HG02870 (cell line): ENCODE measurements at regions not wholly inside any gene's neighbourhood (a gene's known extent, or its start where the extent isn't known, plus 50 kb on each side); places are given as distances from the start of the nearest gene placed in this dataset.

Experiments used
- ATAC-seq: cut with Tn5 transposase; IDR thresholded peaks from one replicate; pipeline ENCODE4 v1.9.1; 2021; ENCODE audit warnings: mild to moderate bottlenecking, moderate library complexity; ENCODE audit not compliant: unreplicated experiment

GRCh38 chr2:156165742-156166141 lies 166.8 kb downstream of the NR4A2 start:
- no peak for ATAC-seq

- no peak for ATAC-seq
Measured at GRCh38 chr2:156164091-156164720, 168.3 kb downstream of the NR4A2 start.

GRCh38 chr2:156158808-156159207 lies 173.7 kb downstream of the NR4A2 start:
- ATAC-seq: no peak

- no peak for ATAC-seq
Measured at GRCh38 chr2:156157670-156158069, 174.9 kb downstream of the NR4A2 start.

- no peak for ATAC-seq
Measured at GRCh38 chr2:156156580-156156979, 175.9 kb downstream of the NR4A2 start.

- no peak for ATAC-seq
Measured at GRCh38 chr2:156155319-156155718, 177.2 kb downstream of the NR4A2 start.

GRCh38 chr2:156151351-156151750 lies 181.2 kb downstream of the NR4A2 start:
- no peak for ATAC-seq

GRCh38 chr2:156147594-156148330 lies 184.8 kb downstream of the NR4A2 start:
- peak; percentile 91 for ATAC-seq

GRCh38 chr2:156145976-156146375 lies 186.5 kb downstream of the NR4A2 start:
- ATAC-seq: no peak

- no peak for ATAC-seq
Measured at GRCh38 chr2:156145469-156145868, 187.1 kb downstream of the NR4A2 start.

- no peak for ATAC-seq
Measured at GRCh38 chr2:156136566-156136965, 196.0 kb downstream of the NR4A2 start.

GRCh38 chr2:156134887-156135286 lies 197.6 kb downstream of the NR4A2 start:
- no peak for ATAC-seq

- no peak for ATAC-seq
Measured at GRCh38 chr2:156132941-156133340, 199.6 kb downstream of the NR4A2 start.

- ATAC-seq: no peak
Measured at GRCh38 chr2:156132130-156132529, 200.4 kb downstream of the NR4A2 start.

- ATAC-seq: no peak
Measured at GRCh38 chr2:156129227-156129626, 203.3 kb downstream of the NR4A2 start.

- no peak for ATAC-seq
Measured at GRCh38 chr2:156125018-156125417, 207.5 kb downstream of the NR4A2 start.

- ATAC-seq: no peak
Measured at GRCh38 chr2:156124458-156124857, 208.1 kb downstream of the NR4A2 start.

- ATAC-seq: no peak
Measured at GRCh38 chr2:156118753-156119416, 213.6 kb downstream of the NR4A2 start.

GRCh38 chr2:156116113-156116512 lies 216.4 kb downstream of the NR4A2 start:
- ATAC-seq: no peak

GRCh38 chr2:156115338-156115737 lies 217.2 kb downstream of the NR4A2 start:
- ATAC-seq: no peak

- ATAC-seq: no peak
Measured at GRCh38 chr2:156112323-156112722, 220.2 kb downstream of the NR4A2 start.

GRCh38 chr2:156110890-156111289 lies 221.6 kb downstream of the NR4A2 start:
- peak; percentile 99 for ATAC-seq
